NT2/D1 (cell line): ENCODE measurements at regions not wholly inside any gene's neighbourhood (a gene's known extent, or its start where the extent isn't known, plus 50 kb on each side); places are given as distances from the start of the nearest gene placed in this dataset.

Experiments used
- YY1 ChIP-seq: IDR thresholded peaks from 2 replicates; pipeline ENCODE4 v1.6.1; 2011; ENCODE audit not compliant: insufficient read length, insufficient read depth
- ZNF274 ChIP-seq: IDR thresholded peaks from 2 replicates; pipeline ENCODE4 v1.6.1; 2011; ENCODE audit warnings: mild to moderate bottlenecking, low read depth, low read length

- TF ChIP-seq ZNF274 = no peak
- no peak for TF ChIP-seq YY1
Observed at GRCh38 chr5:107313098-107313497, 357.6 kb downstream of the EFNA5 start.
